WTC11 (cell line): ENCODE measurements at regions not wholly inside any gene's neighbourhood (a gene's known extent, or its start where the extent isn't known, plus 50 kb on each side); places are given as distances from the start of the nearest gene placed in this dataset.

ENCODE experiments used
- ATAC-seq: fragments of 200-7000 bp; cut with Tn5 transposase; 2 replicates; pipeline ENCODE4 v1.10.0; 2021; ENCODE audit warnings: mild to moderate bottlenecking, moderate library complexity
- CTCF ChIA-PET: fragments of 300-600 bp; sonication (Branson Sonifier 250); formaldehyde crosslinking; loops from one replicate; lab custom pipeline; 2021; ENCODE audit warnings: antibody characterized with exemption; lab: Charles Lee
- POLR2A ChIA-PET: fragments of 350-600 bp; sonication (Branson Sonifier 250); formaldehyde crosslinking; loops from one replicate; lab custom pipeline; 2021; ENCODE audit warnings: antibody characterized with exemption; lab: Charles Lee
- DNase-seq: peaks from one replicate; pipeline ENCODE4 v3.0.0; 2021; ENCODE audit warnings: low spot score
- H3K27ac Mint-ChIP-seq: 2 replicates; pipeline ENCODE4 v1.8.0; 2021; ENCODE audit warnings: mixed read lengths
- H3K27me3 Mint-ChIP-seq: 2 replicates; pipeline ENCODE4 v1.8.0; 2021; ENCODE audit warnings: low read depth, mild to moderate bottlenecking, moderate library complexity, mixed read lengths
- H3K36me3 Mint-ChIP-seq: 2 replicates; pipeline ENCODE4 v1.8.0; 2021; ENCODE audit warnings: mixed read lengths
- H3K4me1 Mint-ChIP-seq: 2 replicates; pipeline ENCODE4 v1.8.0; 2022; ENCODE audit warnings: mixed read lengths
- H3K4me3 Mint-ChIP-seq: 2 replicates; pipeline ENCODE4 v1.8.0; 2021; ENCODE audit warnings: mild to moderate bottlenecking, moderate library complexity, mixed read lengths
- H3K9me3 Mint-ChIP-seq: 2 replicates; pipeline ENCODE4 v1.8.0; 2021; ENCODE audit warnings: mixed read lengths
- AR ChIP-seq: fragments of 250-450 bp; sonication (Bioruptor Pico); IDR thresholded peaks from 2 replicates; pipeline ENCODE4 v1.9.0; 2021; ENCODE audit warnings: mild to moderate bottlenecking
- CBFB ChIP-seq: sonication (generic); formaldehyde crosslinking; IDR thresholded peaks from 2 replicates; pipeline ENCODE4 v1.8.1; 2022; ENCODE audit warnings: mild to moderate bottlenecking, low read depth, missing genetic modification reagents
- CTCF ChIP-seq: fragments of 200-600 bp; IDR thresholded peaks from 2 replicates; pipeline ENCODE4 v1.8.0; 2022; ENCODE audit warnings: antibody characterized with exemption
- GRHL2 ChIP-seq: fragments of 250-450 bp; sonication (Bioruptor Pico); IDR thresholded peaks from 2 replicates; pipeline ENCODE4 v1.8.0; 2022; ENCODE audit warnings: mild to moderate bottlenecking, moderate library complexity; ENCODE audit not compliant: insufficient replicate concordance, severe bottlenecking
- IRF2 ChIP-seq: sonication (generic); formaldehyde crosslinking; IDR thresholded peaks from 2 replicates; pipeline ENCODE4 v1.8.0; 2022; ENCODE audit warnings: low read depth, missing genetic modification reagents, borderline replicate concordance
- JAZF1 ChIP-seq: fragments of 250-450 bp; sonication (Bioruptor Pico); IDR thresholded peaks from 2 replicates; pipeline ENCODE4 v1.9.0; 2021; ENCODE audit warnings: moderate library complexity, mild to moderate bottlenecking, inconsistent platforms
- MXD4 ChIP-seq: fragments of 250-450 bp; sonication (Bioruptor Pico); IDR thresholded peaks from 2 replicates; pipeline ENCODE4 v1.8.0; 2021; ENCODE audit warnings: mild to moderate bottlenecking, moderate library complexity, borderline replicate concordance
- NR1H2 ChIP-seq: sonication (generic); formaldehyde crosslinking; IDR thresholded peaks from 2 replicates; pipeline ENCODE4 v1.9.0; 2021; ENCODE audit warnings: mild to moderate bottlenecking, moderate library complexity, missing genetic modification reagents
- PREB ChIP-seq: sonication (generic); formaldehyde crosslinking; IDR thresholded peaks from 2 replicates; pipeline ENCODE4 v1.8.1; 2022; ENCODE audit warnings: mild to moderate bottlenecking, missing genetic modification reagents, moderate library complexity, borderline replicate concordance
- RORB ChIP-seq: fragments of 250-450 bp; sonication (Bioruptor Pico); IDR thresholded peaks from 2 replicates; pipeline ENCODE4 v1.9.0; 2021; ENCODE audit warnings: mild to moderate bottlenecking
- SP1 ChIP-seq: sonication (generic); formaldehyde crosslinking; conservative IDR thresholded peaks from 2 replicates; pipeline ENCODE4 v1.8.1; 2022; ENCODE audit warnings: missing genetic modification reagents
- TP53 ChIP-seq: sonication (generic); formaldehyde crosslinking; IDR thresholded peaks from 2 replicates; pipeline ENCODE4 v1.8.1; 2023; ENCODE audit warnings: mild to moderate bottlenecking, missing genetic modification reagents
- ZNF263 ChIP-seq: sonication (generic); formaldehyde crosslinking; IDR thresholded peaks from 2 replicates; pipeline ENCODE4 v1.8.1; 2022; ENCODE audit warnings: low read depth, mild to moderate bottlenecking, moderate library complexity, missing genetic modification reagents
- ZNF317 ChIP-seq: sonication (generic); formaldehyde crosslinking; IDR thresholded peaks from 2 replicates; pipeline ENCODE4 v1.8.1; 2023; ENCODE audit warnings: low read depth, mild to moderate bottlenecking, moderate library complexity, missing genetic modification reagents, borderline replicate concordance
- ZNF396 ChIP-seq: fragments of 250-450 bp; sonication (Bioruptor Pico); IDR thresholded peaks from 2 replicates; pipeline ENCODE4 v1.8.0; 2021; ENCODE audit warnings: mild to moderate bottlenecking, moderate library complexity, borderline replicate concordance
- ZNF671 ChIP-seq: fragments of 250-450 bp; sonication (Bioruptor Pico); IDR thresholded peaks from 2 replicates; pipeline ENCODE4 v1.8.0; 2021; ENCODE audit warnings: mild to moderate bottlenecking
- TF ChIP-seq, protein P1 (sequence below): fragments of 250-450 bp; sonication (Bioruptor Pico); IDR thresholded peaks from 2 replicates; pipeline ENCODE4 v1.8.0; 2021; ENCODE audit warnings: mild to moderate bottlenecking
- TF ChIP-seq, protein P2 (sequence below): sonication (generic); formaldehyde crosslinking; IDR thresholded peaks from 2 replicates; pipeline ENCODE4 v1.8.0; 2022; ENCODE audit warnings: mild to moderate bottlenecking, missing genetic modification reagents
- TF ChIP-seq, protein P3 (sequence below): fragments of 250-450 bp; sonication (Bioruptor Pico); IDR thresholded peaks from 2 replicates; pipeline ENCODE4 v2.1.2; 2022; ENCODE audit warnings: mild to moderate bottlenecking, moderate library complexity
- TF ChIP-seq, protein P4 (sequence below): fragments of 250-450 bp; sonication (Bioruptor Pico); IDR thresholded peaks from 2 replicates; pipeline ENCODE4 v1.9.0; 2021; ENCODE audit warnings: mild to moderate bottlenecking, borderline replicate concordance

DNA sequence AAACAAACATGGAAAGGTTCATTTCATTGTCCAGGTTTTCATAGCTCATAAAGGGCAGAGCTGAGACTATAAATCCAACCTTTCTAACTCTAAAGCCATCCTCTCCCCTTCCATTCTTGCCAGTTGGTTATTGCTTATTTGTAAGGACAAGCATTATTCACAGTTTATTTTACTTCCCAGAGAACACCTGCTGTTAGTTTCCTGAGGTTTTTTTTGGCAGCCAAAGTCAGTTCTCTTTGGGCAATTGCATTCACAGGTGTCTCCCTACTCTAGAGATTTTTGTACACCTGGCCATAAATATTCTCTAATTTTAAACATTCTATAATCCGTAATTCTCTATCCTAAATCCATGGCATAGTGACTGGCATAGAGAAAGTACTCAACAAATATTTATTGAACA is 87.3 kb upstream of the SPHKAP start:
- no peak for TF ChIP-seq ZNF317 (CRISPR knock-in tag)
- TF ChIP-seq ZNF671 = no peak
- no peak for TF ChIP-seq IRF2 (CRISPR knock-in tag)
- TF ChIP-seq RORB (CRISPR knock-in tag) = no peak
- TF ChIP-seq ZNF263 = no peak
- no peak for TF ChIP-seq SP1 (CRISPR knock-in tag)
- TF ChIP-seq TP53 (CRISPR knock-in tag) = no peak
- no peak for TF ChIP-seq CTCF
- TF ChIP-seq, protein P1, sequence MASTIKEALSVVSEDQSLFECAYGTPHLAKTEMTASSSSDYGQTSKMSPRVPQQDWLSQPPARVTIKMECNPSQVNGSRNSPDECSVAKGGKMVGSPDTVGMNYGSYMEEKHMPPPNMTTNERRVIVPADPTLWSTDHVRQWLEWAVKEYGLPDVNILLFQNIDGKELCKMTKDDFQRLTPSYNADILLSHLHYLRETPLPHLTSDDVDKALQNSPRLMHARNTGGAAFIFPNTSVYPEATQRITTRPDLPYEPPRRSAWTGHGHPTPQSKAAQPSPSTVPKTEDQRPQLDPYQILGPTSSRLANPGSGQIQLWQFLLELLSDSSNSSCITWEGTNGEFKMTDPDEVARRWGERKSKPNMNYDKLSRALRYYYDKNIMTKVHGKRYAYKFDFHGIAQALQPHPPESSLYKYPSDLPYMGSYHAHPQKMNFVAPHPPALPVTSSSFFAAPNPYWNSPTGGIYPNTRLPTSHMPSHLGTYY (CRISPR knock-in tag) = no peak
- no peak for TF ChIP-seq AR (CRISPR knock-in tag)
- no peak for TF ChIP-seq NR1H2 (CRISPR knock-in tag)
- TF ChIP-seq, protein P2, sequence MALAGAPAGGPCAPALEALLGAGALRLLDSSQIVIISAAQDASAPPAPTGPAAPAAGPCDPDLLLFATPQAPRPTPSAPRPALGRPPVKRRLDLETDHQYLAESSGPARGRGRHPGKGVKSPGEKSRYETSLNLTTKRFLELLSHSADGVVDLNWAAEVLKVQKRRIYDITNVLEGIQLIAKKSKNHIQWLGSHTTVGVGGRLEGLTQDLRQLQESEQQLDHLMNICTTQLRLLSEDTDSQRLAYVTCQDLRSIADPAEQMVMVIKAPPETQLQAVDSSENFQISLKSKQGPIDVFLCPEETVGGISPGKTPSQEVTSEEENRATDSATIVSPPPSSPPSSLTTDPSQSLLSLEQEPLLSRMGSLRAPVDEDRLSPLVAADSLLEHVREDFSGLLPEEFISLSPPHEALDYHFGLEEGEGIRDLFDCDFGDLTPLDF (CRISPR knock-in tag) = no peak
- no peak for TF ChIP-seq PREB (CRISPR knock-in tag)
- Mint-ChIP-seq H3K27ac (no peak overlapping the region), H3K27me3 (no peaks in the 10 kb centered on the region), H3K9me3 (peaks cover 15% of the 10 kb centered on the region), H3K4me1 (peaks cover 18% of the 10 kb centered on the region), H3K4me3 (no peak overlapping the region), H3K36me3 (no peaks in the 10 kb centered on the region)
- DNase-seq = no peak
- ChIA-PET POLR2A (no interaction called here), CTCF (no interaction called here)
- ATAC-seq = no peak

DNA sequence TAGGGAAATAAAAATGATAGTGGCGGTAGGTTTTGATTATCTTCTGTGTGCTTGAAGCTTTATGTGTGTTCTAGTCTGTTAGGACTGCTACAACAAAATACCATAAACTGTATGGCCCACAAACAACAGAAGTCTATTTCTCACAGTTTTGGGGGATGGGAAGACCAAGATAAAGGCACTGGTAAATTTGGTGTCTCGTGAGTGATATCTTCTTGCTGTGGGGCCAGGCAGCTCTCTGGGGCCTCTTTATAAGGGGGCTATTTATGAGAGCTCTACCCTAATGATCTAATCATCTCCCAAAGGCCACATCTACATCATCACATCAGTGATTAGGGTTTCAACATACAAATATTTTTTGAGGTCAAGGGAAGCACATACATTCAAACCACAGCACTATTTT is 86.8 kb upstream of the SPHKAP start:
- peaks cover 15% of the 10 kb centered on the region for H3K9me3 Mint-ChIP-seq
- H3K4me3 Mint-ChIP-seq = no peak overlapping the region
- CTCF ChIA-PET = no interaction called here
- no peaks in the 10 kb centered on the region for H3K27me3 Mint-ChIP-seq
- DNase-seq (no peak), ATAC-seq (no peak)
- no peaks in the 10 kb centered on the region for H3K36me3 Mint-ChIP-seq
- POLR2A ChIA-PET = no interaction called here
- peaks cover 14% of the 10 kb centered on the region for H3K4me1 Mint-ChIP-seq
- no peak overlapping the region; the same call in 1 of the 2 replicates for H3K27ac Mint-ChIP-seq
- TF ChIP-seq ZNF317 (CRISPR knock-in tag) (no peak), RORB (CRISPR knock-in tag) (no peak), ZNF396 (CRISPR knock-in tag) (no peak), CBFB (CRISPR knock-in tag) (no peak), GRHL2 (no peak), MXD4 (CRISPR knock-in tag) (no peak), JAZF1 (no peak)
- TF ChIP-seq, protein P2 (CRISPR knock-in tag) = no peak
- TF ChIP-seq, protein P3, sequence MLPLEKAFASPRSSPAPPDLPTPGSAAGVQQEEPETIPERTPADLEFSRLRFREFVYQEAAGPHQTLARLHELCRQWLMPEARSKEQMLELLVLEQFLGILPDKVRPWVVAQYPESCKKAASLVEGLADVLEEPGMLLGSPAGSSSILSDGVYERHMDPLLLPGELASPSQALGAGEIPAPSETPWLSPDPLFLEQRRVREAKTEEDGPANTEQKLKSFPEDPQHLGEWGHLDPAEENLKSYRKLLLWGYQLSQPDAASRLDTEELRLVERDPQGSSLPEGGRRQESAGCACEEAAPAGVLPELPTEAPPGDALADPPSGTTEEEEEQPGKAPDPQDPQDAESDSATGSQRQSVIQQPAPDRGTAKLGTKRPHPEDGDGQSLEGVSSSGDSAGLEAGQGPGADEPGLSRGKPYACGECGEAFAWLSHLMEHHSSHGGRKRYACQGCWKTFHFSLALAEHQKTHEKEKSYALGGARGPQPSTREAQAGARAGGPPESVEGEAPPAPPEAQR (CRISPR knock-in tag) = no peak
- TF ChIP-seq, protein P4, sequence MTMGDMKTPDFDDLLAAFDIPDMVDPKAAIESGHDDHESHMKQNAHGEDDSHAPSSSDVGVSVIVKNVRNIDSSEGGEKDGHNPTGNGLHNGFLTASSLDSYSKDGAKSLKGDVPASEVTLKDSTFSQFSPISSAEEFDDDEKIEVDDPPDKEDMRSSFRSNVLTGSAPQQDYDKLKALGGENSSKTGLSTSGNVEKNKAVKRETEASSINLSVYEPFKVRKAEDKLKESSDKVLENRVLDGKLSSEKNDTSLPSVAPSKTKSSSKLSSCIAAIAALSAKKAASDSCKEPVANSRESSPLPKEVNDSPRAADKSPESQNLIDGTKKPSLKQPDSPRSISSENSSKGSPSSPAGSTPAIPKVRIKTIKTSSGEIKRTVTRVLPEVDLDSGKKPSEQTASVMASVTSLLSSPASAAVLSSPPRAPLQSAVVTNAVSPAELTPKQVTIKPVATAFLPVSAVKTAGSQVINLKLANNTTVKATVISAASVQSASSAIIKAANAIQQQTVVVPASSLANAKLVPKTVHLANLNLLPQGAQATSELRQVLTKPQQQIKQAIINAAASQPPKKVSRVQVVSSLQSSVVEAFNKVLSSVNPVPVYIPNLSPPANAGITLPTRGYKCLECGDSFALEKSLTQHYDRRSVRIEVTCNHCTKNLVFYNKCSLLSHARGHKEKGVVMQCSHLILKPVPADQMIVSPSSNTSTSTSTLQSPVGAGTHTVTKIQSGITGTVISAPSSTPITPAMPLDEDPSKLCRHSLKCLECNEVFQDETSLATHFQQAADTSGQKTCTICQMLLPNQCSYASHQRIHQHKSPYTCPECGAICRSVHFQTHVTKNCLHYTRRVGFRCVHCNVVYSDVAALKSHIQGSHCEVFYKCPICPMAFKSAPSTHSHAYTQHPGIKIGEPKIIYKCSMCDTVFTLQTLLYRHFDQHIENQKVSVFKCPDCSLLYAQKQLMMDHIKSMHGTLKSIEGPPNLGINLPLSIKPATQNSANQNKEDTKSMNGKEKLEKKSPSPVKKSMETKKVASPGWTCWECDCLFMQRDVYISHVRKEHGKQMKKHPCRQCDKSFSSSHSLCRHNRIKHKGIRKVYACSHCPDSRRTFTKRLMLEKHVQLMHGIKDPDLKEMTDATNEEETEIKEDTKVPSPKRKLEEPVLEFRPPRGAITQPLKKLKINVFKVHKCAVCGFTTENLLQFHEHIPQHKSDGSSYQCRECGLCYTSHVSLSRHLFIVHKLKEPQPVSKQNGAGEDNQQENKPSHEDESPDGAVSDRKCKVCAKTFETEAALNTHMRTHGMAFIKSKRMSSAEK (CRISPR knock-in tag) = no peak
